GM23248 (cell line): ENCODE measurements at regions not wholly inside any gene's neighbourhood (a gene's known extent, or its start where the extent isn't known, plus 50 kb on each side); places are given as distances from the start of the nearest gene placed in this dataset.

ENCODE experiments used
- EZH2 ChIP-seq: fragments of 200-600 bp; sonication (generic); IDR thresholded peaks from 2 replicates; pipeline ENCODE4 v1.6.1; 2018; ENCODE audit warnings: antibody characterized with exemption, mild to moderate bottlenecking; ENCODE audit not compliant: insufficient read depth, poor library complexity, severe bottlenecking
- EZH2phosphoT487 ChIP-seq: fragments of 200-600 bp; sonication (generic); IDR thresholded peaks from 2 replicates; pipeline ENCODE4 v1.6.1; 2018; ENCODE audit warnings: antibody characterized with exemption, moderate library complexity, mild to moderate bottlenecking, low read depth; ENCODE audit not compliant: insufficient read depth

GRCh38 chr4:13178621-13179020, 305.5 kb downstream of the RAB28 start:
- TF ChIP-seq EZH2: no peak
- TF ChIP-seq EZH2phosphoT487: no peak
